KMS-11 (cell line): ENCODE measurements at regions not wholly inside any gene's neighbourhood (a gene's known extent, or its start where the extent isn't known, plus 50 kb on each side); places are given as distances from the start of the nearest gene placed in this dataset.

Experiments used
- H2AFZ ChIP-seq: fragments of 200-600 bp; sonication (generic); 2 replicates; pipeline ENCODE4 v1.6.1; 2016; ENCODE audit warnings: antibody characterized with exemption, mixed run types, low read depth
- H3K27ac ChIP-seq: fragments of 200-600 bp; sonication (generic); 2 replicates; pipeline ENCODE4 v1.6.1; 2016; ENCODE audit warnings: mild to moderate bottlenecking, mixed run types
- H3K27me3 ChIP-seq: fragments of 200-600 bp; sonication (generic); 2 replicates; pipeline ENCODE4 v1.6.1; 2017; ENCODE audit warnings: mild to moderate bottlenecking, low read depth, mixed run types, moderate library complexity; ENCODE audit not compliant: insufficient read depth
- H3K36me3 ChIP-seq: fragments of 200-600 bp; sonication (generic); 2 replicates; pipeline ENCODE4 v1.6.1; 2017; ENCODE audit warnings: mild to moderate bottlenecking, mixed run types; ENCODE audit not compliant: insufficient read depth
- H3K4me1 ChIP-seq: fragments of 200-600 bp; sonication (generic); 2 replicates; pipeline ENCODE4 v1.6.1; 2016; ENCODE audit warnings: mild to moderate bottlenecking, low read depth, mixed run types; ENCODE audit not compliant: poor library complexity, severe bottlenecking
- H3K4me2 ChIP-seq: fragments of 200-600 bp; sonication (generic); 2 replicates; pipeline ENCODE4 v1.7.0; 2016; ENCODE audit warnings: mild to moderate bottlenecking, mixed run types
- H3K4me3 ChIP-seq: fragments of 200-600 bp; sonication (generic); IDR thresholded peaks from 2 replicates; pipeline ENCODE4 v1.6.1; 2017; ENCODE audit warnings: low read depth, low read length, mixed read lengths; ENCODE audit not compliant: insufficient read depth
- H3K79me2 ChIP-seq: fragments of 200-600 bp; sonication (generic); 2 replicates; pipeline ENCODE4 v1.6.1; 2016; ENCODE audit warnings: low read depth, mixed run types; ENCODE audit not compliant: insufficient read depth
- H3K9ac ChIP-seq: fragments of 200-600 bp; sonication (generic); 2 replicates; pipeline ENCODE4 v1.6.1; 2016; ENCODE audit warnings: mild to moderate bottlenecking, mixed run types
- H4K20me1 ChIP-seq: fragments of 200-600 bp; sonication (generic); 2 replicates; pipeline ENCODE4 v1.6.1; 2016; ENCODE audit warnings: mild to moderate bottlenecking, mixed run types; ENCODE audit not compliant: insufficient read depth
- CTCF ChIP-seq: fragments of 200-600 bp; sonication (generic); conservative IDR thresholded peaks from 2 replicates; pipeline ENCODE4 v1.6.1; 2017; ENCODE audit warnings: low read depth, mild to moderate bottlenecking, antibody characterized with exemption, low read length, moderate library complexity, mixed read lengths

- Histone ChIP-seq H3K4me1 (no peaks in the 10 kb centered on the region), H3K27me3 (no peaks in the 10 kb centered on the region), H3K4me2 (no peak overlapping the region), H3K9ac (no peak overlapping the region), H3K4me3 (no peak overlapping the region), H3K36me3 (no peaks in the 10 kb centered on the region), H3K79me2 (no peaks in the 10 kb centered on the region), H2AFZ (no peak overlapping the region), H4K20me1 (no peaks in the 10 kb centered on the region), H3K27ac (no peak overlapping the region)
- no peak for TF ChIP-seq CTCF
Measured at GRCh38 chr4:33873791-33874190, 2370.5 kb downstream of the ARAP2 start.

GRCh38 chr4:33878710-33879109, 2365.6 kb downstream of the ARAP2 start:
- no peak overlapping the region for H3K27ac ChIP-seq
- no peak overlapping the region for H3K4me2 ChIP-seq
- H3K4me1 ChIP-seq, result no peaks in the 10 kb centered on the region
- no peak overlapping the region for H3K4me3 ChIP-seq
- no peak overlapping the region for H3K9ac ChIP-seq
- H3K27me3 ChIP-seq, result no peaks in the 10 kb centered on the region
- no peaks in the 10 kb centered on the region for H4K20me1 ChIP-seq
- TF ChIP-seq CTCF, result no peak
- H3K36me3 ChIP-seq, result no peaks in the 10 kb centered on the region
- no peaks in the 10 kb centered on the region for H3K79me2 ChIP-seq
- no peak overlapping the region for H2AFZ ChIP-seq

- Histone ChIP-seq H3K9ac (no peak overlapping the region), H3K4me2 (no peak overlapping the region), H4K20me1 (no peaks in the 10 kb centered on the region), H3K79me2 (no peaks in the 10 kb centered on the region), H3K4me1 (no peaks in the 10 kb centered on the region), H3K27ac (no peak overlapping the region), H3K4me3 (no peak overlapping the region), H2AFZ (no peak overlapping the region), H3K27me3 (no peaks in the 10 kb centered on the region), H3K36me3 (no peaks in the 10 kb centered on the region)
- TF ChIP-seq CTCF, result no peak
Measured at GRCh38 chr4:33881176-33881575, 2363.1 kb downstream of the ARAP2 start.

GRCh38 chr4:33882246-33882990, 2361.9 kb downstream of the ARAP2 start:
- Histone ChIP-seq H3K4me3 (no peak overlapping the region), H3K36me3 (no peaks in the 10 kb centered on the region), H3K27me3 (no peaks in the 10 kb centered on the region), H4K20me1 (no peaks in the 10 kb centered on the region), H3K4me2 (no peak overlapping the region), H3K9ac (no peak overlapping the region), H3K27ac (no peak overlapping the region), H2AFZ (no peak overlapping the region), H3K79me2 (no peaks in the 10 kb centered on the region), H3K4me1 (no peaks in the 10 kb centered on the region)
- no peak for TF ChIP-seq CTCF
